ENCODE measurements at regions not wholly inside any gene's neighbourhood (a gene's known extent, or its start where the extent isn't known, plus 50 kb on each side); places are given as distances from the start of the nearest gene placed in this dataset.

DNA sequence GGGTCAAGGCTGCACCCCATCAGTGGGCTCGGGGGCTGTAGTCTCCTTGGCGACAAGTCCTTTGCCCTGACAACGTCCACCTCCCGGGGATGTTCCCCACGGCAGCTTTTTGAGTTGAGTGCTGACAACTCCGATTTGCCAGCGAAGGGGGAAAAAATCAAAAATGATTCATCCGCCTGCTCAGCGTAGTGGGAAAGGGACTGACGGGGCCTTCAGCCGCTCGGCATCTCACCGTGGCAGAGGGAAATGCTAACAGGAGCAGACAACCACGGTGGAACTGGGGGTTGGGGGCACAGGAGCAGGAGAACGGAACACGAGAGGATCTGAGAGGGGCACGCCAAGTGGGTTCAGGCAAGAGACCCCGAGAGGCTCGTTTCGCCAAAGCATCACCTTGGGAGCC is 173.7 kb downstream of the TFAP2C start:
- TF ChIP-seq, protein P1, sequence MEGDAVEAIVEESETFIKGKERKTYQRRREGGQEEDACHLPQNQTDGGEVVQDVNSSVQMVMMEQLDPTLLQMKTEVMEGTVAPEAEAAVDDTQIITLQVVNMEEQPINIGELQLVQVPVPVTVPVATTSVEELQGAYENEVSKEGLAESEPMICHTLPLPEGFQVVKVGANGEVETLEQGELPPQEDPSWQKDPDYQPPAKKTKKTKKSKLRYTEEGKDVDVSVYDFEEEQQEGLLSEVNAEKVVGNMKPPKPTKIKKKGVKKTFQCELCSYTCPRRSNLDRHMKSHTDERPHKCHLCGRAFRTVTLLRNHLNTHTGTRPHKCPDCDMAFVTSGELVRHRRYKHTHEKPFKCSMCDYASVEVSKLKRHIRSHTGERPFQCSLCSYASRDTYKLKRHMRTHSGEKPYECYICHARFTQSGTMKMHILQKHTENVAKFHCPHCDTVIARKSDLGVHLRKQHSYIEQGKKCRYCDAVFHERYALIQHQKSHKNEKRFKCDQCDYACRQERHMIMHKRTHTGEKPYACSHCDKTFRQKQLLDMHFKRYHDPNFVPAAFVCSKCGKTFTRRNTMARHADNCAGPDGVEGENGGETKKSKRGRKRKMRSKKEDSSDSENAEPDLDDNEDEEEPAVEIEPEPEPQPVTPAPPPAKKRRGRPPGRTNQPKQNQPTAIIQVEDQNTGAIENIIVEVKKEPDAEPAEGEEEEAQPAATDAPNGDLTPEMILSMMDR (IDR thresholded peaks at IDR 0.05), result no peak
- TF ChIP-seq POLR2AphosphoS5 (IDR thresholded peaks at IDR 0.05), result no peak
- no peak for TF ChIP-seq EP300 (IDR thresholded peaks at IDR 0.05)
- no peak for TF ChIP-seq POLR2A (IDR thresholded peaks at IDR 0.05; ENCODE audit: low read depth)

Data from esophagus muscularis mucosa (tissue), 4 donors.